Thyroid gland (tissue), 4 donors: ENCODE measurements at regions not wholly inside any gene's neighbourhood (a gene's known extent, or its start where the extent isn't known, plus 50 kb on each side); places are given as distances from the start of the nearest gene placed in this dataset.

Experiments used
- POLR2A ChIP-seq, 2 donors: fragments of 450-650 bp; IDR thresholded peaks; one replicate each; pipeline ENCODE4 v1.6.1; 2017; ENCODE audit warnings: antibody characterized with exemption in 2 of 2, mild to moderate bottlenecking in 2 of 2, moderate library complexity in 1 of 2
- TF ChIP-seq, protein P1 (sequence below), 6 experiments: fragments of 200-600 bp in 3 of 6; fragments of 450-650 bp in 3 of 6; sonication (generic) in 3 of 6; IDR thresholded peaks; one replicate each; pipeline ENCODE4 v1.5.1; 2016 to 2019; ENCODE audit warnings: antibody characterized with exemption in 6 of 6, mild to moderate bottlenecking in 2 of 6, inconsistent platforms in 1 of 6, moderate library complexity in 1 of 6

DNA sequence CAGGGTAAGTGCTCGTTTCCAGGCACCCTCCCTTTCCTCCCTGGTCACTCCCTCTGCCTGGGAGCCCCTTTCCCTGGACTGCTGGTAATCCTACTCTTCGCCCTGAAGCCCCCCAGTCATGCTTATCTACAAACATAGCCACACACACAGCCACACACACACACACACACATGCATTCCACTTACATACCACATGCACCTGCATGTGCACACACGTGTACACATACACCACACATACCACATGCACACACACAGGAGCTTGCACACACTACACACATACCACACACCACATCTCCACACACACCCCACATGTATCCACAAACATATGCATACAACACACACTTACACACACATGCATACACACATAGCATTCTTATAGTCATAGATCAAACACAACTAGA lies 358.5 kb downstream of the GADD45G start:
- TF ChIP-seq, protein P1, sequence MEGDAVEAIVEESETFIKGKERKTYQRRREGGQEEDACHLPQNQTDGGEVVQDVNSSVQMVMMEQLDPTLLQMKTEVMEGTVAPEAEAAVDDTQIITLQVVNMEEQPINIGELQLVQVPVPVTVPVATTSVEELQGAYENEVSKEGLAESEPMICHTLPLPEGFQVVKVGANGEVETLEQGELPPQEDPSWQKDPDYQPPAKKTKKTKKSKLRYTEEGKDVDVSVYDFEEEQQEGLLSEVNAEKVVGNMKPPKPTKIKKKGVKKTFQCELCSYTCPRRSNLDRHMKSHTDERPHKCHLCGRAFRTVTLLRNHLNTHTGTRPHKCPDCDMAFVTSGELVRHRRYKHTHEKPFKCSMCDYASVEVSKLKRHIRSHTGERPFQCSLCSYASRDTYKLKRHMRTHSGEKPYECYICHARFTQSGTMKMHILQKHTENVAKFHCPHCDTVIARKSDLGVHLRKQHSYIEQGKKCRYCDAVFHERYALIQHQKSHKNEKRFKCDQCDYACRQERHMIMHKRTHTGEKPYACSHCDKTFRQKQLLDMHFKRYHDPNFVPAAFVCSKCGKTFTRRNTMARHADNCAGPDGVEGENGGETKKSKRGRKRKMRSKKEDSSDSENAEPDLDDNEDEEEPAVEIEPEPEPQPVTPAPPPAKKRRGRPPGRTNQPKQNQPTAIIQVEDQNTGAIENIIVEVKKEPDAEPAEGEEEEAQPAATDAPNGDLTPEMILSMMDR (IDR thresholded peaks at IDR 0.05) = no peak
- no peak for TF ChIP-seq POLR2A (IDR thresholded peaks at IDR 0.05)
